ENCODE measurements at regions not wholly inside any gene's neighbourhood (a gene's known extent, or its start where the extent isn't known, plus 50 kb on each side); places are given as distances from the start of the nearest gene placed in this dataset.

GRCh38 chr10:10927608-10928007 lies 90.1 kb upstream of the CELF2 start:
- DNase-seq = no peak

DNA sequence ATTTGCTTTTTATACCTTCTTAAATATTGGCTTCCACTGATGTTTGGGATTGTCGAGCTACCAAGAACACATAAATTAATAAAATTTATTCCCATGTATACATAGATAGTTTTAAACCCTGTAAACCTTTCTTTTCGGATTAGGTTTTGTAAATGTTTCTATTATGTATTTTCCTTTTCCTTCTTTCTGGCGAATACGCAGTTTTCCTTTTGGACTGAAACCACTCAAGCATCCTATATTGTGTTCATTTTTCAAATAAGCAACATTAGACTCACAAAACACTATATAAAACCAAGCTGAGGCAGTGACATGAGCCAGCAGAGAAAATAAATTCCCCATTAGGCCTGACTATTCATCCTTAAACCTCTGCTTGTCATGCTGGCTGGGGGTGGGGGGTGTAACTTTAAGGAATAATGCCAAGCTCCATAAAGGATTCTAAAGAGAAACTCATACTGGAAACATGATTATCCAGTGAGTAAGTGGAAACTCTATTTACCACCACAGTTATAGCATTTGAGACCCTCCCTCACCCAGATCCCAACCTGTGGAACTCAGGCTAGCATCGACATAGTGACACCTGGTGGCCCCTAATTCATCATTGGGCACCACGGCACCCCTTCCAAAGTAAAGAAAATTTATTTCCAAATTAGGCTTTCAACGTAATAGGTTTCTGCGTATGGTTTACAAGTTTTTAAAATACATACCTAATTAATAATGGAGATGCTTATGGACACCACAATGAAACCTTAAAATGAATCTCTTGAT lies 86.5 kb upstream of the CELF2 start:
- peak; percentile 27 for DNase-seq

DNA sequence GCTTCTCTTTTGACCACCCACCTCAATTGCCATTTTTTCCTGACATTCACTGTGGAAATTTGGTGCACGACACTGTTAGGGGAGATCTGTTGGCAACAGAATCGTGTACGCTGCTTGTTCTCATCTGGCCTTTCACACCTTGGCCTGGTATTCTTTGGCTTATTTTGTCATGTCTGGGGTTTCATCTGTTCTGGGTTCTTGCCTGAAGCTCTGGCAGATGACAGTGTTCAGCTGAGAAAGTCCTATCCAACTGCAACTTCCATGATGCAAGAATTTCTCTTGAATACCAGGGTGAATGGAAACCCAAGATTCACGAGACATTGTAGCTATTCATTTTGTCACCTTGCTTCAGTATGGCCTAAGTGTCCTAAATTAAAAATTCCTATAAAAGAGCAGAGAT lies 82.6 kb upstream of the CELF2 start:
- DNase-seq = no peak

GRCh38 chr10:10938676-10939075 lies 79.0 kb upstream of the CELF2 start:
- DNase-seq = no peak

DNA sequence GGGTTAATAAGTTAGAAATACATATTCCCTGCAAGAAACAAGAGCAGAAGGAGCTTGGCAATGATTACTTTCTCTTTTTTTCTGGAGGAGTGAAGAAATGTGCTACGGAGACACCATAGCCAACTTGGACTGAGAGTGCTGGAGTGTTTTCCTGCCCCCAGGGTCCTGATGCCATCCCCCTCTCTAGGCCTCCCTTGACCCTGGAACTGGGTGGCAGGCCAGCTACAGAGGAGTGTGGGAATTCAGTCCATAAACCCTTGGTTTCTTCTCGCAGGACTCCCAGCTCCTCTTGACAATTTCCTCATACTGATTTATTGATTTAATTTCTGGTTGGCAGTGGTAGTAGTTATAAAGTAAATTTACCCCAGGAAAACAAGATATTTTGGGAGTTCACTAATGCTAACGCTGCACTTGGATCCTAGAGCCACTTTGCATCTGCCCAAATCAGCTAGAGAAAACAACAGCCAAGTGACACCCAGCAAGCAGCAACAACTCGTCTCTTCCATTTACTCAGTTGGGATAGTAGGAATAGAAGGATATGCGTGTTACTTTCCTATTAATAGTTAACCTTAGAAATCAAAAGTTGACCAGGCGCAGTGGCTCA lies 76.4 kb upstream of the CELF2 start:
- DNase-seq = peak; percentile 31

DNA sequence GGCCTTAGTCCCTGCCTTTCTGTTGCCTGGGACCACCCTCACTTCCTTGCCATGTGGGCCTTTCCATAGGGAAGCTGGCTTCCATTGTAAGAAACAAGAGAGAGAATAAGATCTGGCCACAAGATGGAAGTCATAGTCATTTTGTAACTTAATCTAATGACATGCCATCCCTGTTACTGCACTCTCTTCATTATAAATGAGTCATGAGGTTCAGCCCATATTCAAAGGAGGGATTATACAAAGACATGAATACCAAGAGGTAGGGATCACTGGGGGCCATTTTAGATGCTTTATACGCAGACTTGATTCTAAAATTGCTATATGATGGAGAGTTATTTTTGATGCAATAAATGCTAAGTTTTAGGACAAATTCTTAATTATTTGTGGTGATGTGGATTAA lies 75.2 kb upstream of the CELF2 start:
- no peak for DNase-seq

DNA sequence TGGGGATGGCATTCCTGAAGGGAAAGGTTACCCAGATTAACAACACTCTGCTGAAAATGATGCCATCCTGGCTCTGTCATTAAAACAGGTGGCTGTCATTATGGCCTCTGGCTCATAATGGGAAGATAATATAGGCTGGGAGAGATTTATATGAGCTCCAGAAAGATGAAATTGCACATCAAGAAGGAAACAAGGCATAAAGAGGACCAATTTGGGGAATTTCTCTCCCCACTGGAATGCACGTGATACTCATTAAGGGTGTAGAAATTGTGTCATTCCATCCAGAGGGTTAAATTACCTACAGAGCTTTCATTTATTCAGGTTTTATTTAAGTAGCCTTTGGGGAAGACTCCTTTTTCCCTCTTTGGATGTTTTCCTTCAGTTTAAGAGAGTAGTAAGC lies 71.6 kb upstream of the CELF2 start:
- DNase-seq = no peak

DNA sequence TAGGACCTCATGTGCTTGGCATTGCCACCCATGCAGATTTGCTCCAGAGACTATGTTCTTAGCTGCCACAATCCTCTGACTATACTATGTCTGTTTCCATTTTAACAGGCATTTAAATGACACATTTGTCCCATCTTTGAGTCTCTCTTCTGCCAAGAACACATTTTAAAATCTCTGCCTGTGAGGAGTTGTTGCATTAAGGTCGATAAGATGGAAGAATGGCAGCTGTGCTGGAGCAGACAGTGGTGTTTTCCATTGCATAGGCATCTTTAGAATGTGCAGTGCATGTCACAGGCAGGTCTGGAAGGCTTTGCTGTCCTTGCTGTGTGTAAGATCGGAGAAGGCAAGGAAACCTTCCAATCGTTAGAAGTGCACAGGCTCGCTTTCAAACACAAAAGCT lies 70.9 kb upstream of the CELF2 start:
- peak; percentile 32 for DNase-seq

DNA sequence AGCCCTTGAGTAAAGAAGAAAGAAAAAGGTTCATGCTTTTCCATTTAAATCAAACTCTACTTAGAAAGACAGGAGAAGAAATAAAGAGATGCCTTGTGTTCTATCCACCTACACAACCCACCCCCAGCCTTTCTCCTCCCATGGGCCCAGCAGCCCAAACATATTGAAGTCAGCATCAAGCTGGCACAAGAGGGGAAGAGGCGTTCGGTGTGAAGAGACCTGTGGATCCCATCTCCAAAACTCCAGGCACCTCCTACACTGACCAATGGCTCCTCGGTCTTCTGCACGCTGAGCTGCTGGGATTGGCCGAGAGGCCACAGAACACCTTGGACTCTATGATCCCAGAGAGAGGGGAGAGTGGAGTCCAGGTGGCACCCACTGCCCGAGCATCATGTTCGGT lies 66.0 kb upstream of the CELF2 start:
- no peak for DNase-seq

GRCh38 chr10:10952800-10953199 lies 64.9 kb upstream of the CELF2 start:
- no peak for DNase-seq

GRCh38 chr10:10956681-10957542 lies 60.8 kb upstream of the CELF2 start:
- no peak for DNase-seq

DNA sequence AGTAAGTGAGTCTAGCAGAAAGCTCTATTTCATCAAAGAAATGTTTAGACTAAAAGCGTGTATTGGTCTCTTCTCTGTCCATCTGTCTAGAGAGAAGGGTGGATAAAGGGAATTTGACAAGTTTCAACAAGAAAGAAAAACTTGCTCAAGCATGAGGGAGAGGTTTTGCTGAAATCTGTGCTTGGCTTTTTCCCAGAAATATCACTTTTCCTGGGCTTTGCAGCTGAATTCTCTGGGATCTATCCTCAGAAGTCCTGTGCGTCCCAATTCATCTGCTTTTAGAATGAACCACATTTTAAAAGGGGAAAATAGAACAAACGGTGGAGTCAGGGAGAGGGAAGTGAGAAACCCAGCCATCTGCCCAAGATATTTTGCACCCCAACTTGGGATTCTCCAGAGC lies 59.6 kb upstream of the CELF2 start:
- no peak for DNase-seq

DNA sequence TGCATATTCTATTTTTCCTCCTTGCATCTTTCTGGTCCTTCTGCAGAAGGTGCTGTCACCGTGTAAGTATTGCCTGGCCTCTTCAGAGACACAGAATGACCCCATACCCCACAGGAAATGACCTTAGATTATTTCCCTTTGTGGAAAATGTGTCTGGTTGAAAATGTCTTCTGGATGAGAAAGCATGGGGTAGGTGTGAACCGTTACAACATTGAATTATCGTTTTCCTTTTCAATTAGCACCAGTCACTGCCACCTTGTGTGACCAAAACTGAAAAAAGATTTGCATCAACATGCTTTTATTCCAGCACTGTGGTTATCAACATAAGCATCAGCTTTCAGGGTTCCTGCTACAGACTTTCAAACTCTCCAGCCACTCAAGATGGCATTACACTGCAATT lies 58.0 kb upstream of the CELF2 start:
- no peak for DNase-seq

DNA sequence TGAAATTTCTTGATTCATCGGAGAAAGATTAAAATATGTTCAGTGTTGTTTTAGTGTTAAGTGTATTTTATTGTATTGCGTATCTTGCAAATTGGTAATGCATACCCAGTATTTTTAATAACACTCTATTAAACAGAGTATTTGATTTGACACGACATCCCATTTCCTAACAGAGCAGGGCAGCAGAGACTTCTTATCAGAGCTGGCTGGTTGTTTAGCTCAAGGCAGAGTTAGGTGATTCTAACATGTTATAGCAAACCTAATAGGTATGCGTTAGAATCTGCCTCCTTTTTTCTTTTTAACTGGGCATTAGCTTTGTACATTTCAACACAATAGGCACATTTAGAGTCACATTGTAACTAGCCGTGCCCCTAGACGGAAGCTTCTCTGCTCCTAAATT lies 57.1 kb upstream of the CELF2 start:
- no peak for DNase-seq

DNA sequence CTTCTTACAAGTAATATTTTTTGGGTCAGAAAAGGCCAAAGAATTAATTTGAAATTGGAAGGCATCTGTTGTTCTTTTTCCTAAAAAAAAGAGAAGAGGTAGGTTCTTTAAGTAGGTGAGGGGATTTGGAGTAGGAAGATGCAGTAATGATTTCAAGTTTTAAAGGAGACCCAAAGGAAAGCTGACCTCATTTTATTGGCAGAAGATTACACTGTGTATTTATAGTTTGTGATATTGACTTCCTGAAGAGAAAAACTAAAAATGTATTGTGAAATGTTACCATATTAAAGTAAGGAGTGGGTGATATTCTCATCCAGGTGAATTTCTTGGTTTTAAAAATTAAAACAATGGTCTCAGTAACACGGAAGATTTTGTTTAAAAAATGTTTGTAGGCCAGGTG lies 56.6 kb upstream of the CELF2 start:
- DNase-seq = no peak

DNA sequence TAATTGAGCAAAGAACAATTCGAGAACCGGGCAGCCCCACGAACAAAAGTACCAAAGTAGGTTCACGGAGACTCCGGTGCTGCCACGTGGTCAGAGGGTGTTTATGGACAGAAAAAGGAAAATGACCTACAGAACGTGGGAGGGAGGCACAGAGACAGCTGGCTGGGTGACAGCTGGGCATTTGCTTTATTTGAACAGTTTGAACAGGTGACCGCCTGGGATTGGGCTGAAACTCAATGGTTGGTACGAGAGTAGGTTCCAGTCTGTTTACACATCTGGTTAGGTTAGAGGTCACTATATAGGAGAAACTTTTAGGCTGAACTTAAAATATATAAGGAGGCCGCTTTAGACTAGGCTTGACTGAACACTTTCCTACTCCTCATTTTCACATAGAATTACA lies 50.6 kb upstream of the CELF2 start:
- peak; percentile 38 for DNase-seq

DNA sequence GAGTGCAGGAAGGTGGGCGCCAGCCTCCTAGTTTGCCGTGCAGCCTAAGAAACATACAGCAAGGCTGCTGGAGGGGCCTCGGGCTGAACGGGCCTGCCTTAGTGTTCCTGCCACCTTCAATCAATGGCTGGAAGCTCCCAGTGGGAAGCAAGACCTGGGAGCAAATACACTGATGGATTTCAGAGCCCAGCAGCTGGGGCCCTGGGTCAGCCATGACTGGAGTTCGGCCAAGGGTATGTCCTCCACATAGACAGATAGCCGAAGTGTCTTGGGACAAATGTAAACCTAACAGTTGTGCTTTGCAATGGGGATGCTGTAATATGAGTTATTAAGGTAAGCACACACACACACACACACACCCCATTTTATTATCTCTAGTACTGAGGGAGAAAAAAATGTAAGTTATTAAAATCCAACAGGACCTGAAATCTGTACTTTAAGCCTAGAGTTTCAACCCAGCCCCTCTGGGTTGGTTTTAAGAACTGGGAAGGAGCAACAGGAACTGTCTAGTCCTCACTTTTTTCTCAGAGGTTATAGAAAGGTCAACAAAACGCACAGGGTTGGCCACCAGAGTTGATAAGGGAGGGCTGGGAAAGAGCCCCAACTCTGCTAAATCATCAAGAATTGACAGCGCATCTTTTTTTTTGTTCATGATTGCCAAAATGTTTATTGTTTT lies 50.0 kb upstream of the CELF2 start:
- DNase-seq = peak; percentile 64
